Hypothalamus (tissue), 51 donors: ENCODE measurements at regions not wholly inside any gene's neighbourhood (a gene's known extent, or its start where the extent isn't known, plus 50 kb on each side); places are given as distances from the start of the nearest gene placed in this dataset.

Source experiments
- DNase-seq, 51 donors: peaks; one replicate each; lab custom pipeline; 2025; lab: John Stamatoyannopoulos, UW

DNA sequence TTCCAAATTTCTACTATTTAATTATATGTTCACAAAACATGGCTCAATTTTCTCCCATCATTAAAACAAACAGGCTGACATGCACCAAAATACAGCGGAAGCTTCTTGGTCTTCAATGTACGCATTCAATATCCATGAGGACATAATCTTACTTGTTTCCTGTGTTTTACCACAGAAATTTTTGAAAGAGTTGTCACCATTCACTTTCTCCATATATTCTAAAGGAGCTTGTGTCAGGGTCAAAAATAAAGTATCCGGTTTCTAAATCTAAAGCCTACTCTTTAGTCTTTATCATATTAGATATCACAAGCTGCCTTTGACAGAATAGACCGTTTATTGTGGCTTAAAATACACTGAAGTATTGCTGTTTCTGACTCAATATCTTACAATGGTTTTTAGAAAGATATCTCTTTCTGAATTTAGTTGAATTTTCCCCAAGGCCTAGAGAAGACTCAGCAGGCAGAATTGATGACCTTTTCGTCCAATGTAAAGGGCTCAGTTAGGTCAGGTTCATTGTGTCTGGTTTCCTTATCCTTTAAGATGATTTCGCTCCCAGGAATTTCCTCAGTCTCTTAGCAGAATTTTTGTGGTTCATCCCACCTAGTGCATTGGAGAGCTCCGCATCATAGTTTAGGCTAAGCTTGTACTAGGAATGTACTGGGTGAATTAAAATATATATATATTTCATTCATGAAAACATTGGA lies 717.2 kb downstream of the NCAM2 start:
- no peak for DNase-seq

DNA sequence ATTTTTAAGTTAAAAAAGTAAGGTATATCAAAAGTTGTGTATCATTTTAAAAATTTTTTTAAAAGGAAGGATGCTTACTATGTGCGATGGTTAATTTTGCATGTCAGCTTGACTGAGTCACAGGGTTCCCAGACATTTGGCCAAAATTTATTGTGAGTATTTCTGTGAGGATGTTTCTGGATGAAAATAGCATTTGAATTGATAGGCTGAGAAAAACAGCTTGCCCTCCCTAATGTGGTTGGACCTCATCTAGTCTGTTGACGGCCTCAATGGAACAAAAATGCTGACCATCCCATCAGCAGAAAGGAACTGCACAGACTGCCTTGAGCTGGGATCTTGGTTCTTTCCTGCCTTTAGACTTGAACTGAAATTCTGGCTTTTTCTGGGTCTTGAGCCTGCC lies 724.5 kb downstream of the NCAM2 start:
- DNase-seq = no peak

DNA sequence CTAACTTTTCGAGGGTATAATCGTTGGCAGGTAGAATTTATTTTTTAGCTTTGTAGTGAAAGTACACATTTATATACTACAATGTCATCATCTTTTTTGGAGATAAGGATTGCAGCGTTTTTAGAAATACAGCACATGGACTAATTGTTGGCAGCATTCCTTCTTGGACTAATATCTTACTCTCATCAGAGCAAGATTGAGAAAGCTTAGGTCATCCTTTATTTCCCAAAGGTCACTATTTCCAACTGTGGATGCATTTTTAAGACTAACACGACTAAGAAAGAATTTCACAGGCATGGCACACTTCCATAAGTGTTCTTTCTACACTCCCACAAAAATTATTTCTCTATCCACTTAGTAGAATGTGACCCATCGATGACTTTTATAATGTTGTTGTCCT lies 732.3 kb downstream of the NCAM2 start:
- DNase-seq = no peak

DNA sequence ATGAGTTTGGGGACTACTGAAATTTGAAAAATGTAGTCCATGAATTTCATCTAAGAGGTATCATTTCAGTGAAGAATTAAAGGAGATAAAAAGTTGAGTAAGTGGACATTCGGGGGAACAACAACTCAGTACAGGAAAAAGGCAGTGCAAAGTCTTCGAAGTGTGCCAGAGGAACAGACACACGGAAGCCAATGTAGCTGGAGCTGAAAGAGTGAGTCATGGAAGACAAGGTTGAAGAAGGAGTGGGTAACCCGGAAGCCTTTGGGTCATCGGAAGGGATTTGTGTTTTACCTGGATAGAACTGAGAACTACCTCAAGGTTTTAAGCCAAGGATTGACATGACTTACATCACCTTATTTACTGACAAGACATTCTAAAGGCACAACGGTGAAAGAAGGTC lies 733.4 kb downstream of the NCAM2 start:
- no peak for DNase-seq

DNA sequence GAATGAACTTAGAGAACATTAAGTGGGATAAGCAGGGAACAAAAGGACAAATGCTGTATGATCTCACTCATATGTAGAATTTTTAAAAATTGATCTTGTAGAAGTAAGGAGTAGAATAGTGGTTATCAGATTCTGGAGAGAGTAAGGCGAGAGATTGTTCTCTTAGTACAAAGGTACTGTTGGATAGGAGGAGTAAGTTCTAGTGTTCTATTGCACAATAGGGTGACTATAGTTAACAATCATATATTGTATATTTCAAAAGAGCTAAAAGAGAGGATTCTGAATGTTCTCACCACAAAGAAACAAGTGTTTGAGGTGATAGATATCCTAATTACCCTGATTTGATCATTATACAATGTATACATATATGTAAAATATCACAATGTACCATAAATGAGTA lies 735.9 kb downstream of the NCAM2 start:
- no peak for DNase-seq

DNA sequence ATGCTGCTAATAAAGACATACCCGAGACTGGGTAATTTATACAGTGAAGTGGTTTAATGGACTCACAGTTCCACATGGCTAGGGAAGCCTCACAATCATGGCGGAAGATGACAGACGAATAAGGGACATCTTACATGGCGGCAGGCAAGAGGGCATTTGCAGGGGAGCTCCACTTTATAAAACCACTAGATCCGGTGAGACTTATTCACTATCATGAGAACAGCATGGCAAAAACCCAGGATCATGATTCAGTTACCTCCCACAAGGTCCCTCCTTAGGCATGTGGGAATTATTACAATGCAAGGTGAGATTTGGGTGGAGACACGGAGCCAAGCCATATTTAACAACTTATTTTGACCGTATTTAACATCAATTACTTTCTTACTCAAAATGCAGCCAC lies 739.0 kb downstream of the NCAM2 start:
- DNase-seq = no peak

DNA sequence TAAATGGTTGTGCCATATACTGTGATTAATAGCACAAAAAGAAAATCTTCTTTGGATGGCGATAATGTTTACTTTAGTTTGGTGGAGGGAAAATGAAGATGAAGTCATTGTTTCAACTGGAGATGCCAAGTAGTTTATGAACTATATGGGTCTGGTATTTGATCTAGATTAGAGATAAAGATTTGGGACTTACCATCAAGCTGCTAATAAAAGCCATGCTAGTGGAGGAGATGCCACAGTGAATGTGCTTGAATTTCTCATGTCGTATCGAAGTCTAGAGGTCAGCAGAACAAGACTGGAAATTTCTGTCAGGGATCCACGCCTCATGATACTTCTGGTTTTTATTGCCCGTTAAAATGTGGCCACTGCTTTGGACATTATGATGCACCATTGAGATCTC lies 742.0 kb downstream of the NCAM2 start:
- no peak for DNase-seq

DNA sequence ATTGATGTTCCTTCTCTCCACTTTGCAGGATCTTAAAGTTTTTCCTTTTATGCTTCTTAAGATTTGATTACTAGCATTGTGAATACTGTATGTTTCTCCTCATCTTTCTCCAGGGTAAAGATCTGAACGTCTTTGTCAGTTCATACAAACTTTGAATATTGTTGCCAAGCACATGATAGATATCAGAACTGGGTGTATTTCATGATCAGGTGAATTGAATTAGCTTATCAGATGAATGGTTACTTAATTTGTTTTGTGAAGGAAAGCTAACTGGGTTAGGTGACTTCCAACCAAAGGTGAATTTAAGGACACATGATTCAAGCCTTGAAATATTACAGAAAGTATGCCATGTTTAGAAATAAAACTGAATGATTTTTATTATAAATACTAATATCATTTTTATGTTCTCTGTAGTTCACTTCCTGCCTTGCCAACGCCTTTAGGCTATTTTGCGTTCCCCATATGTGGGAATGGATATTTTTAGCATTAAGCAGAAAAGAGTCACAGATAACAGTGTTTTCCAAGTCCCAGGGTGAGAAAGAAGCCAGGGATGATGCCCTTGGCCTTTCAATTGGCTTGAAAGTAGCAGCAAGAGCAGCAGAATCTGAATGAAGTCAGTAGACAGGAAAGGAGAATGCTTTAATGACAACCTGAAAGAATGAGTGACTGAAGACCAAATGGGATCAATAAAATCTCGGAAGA lies 752.1 kb downstream of the NCAM2 start:
- no peak for DNase-seq

DNA sequence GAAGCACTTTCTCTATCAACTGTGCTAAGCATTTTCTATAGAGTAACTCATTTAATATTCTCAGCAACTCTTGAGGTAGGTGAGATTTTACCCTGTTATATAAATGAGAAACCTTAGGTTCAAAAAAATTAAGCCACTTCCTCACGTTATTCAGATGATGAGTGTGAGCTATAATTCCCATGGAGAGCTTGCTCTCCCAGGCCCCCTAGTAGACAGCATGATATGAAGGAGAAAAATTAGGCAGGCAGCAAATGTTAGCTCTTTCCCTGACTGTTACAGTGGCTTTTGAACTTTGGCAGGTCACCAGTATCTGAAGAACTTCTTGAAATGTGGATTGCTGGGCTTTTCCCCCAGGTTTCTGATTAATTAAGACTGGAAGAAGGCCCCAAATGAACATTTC lies 753.1 kb downstream of the NCAM2 start:
- peak in 3 of 51 donors; percentile 0 to 19 (median 13) for DNase-seq

DNA sequence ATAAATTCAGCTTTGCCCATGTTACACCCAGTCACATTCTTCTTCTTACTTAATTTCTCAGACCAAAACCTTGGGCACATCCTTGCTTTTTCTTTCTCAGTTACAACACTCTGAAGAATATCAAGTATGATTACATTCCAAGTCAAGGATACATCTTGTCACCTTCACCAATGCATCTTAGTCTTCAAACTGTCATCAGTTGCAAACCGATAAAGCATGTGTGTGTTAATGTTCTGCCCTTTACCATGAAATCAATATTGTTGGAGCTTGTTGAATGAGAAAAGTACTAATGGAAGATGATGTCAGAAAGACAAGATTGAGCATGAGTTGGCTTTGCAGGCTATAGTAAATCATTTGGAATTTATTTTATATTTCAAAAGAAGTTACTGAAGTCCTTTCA lies 764.6 kb downstream of the NCAM2 start:
- no peak for DNase-seq

DNA sequence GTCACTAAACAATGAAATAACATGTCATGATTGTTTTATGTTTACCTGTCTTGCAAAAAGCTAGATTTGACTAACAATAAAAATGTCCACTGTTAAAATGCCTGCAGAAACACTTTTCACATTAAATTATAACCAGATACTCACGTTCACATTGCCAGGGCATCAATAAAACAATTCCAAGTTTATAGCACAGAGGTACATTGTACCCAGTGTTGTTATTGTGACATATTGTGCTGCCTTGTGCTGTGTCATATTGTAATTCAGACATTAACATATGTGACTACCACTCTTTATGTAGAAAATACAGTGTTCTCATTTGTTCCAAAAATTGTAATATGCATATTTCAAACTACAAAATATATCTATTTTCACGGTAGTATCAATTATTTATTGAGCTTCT lies 766.1 kb downstream of the NCAM2 start:
- no peak for DNase-seq

DNA sequence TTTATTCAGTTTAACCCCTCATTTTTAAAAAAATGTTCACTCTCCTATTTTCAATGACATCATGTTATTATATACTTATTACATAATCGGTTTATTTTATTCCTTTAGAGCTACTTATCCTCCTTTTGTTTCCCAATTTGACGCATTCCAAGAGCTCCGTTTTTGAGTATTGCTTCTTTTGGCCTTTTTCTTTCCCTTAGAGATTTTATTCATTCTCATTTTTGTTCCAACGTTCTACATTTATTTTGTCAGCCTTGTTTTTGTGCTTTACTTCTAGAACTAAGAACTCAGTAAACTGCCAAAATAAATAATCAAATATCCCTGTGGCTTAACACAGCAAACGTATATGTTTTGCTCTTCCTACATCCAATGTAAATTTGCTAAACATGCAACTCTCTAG lies 769.1 kb downstream of the NCAM2 start:
- no peak for DNase-seq

DNA sequence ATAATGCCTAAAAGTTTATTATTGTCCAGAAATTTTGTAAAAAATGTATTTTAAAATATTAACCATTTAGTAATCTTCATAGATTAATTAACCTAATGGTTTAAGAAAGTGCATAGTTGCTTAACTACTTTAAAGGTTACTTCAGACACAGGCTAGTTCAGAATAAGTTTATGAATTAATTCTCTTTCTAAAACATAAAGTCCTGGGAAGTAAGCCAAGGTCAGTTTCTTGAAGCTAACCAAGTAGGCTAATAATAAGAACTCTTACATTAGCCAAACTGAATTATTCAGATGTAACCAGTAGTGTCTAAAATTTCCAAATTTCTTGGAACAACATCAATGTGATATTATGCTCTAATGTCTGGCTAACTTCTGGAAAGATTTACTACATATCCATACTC lies 790.4 kb downstream of the NCAM2 start:
- DNase-seq = no peak

DNA sequence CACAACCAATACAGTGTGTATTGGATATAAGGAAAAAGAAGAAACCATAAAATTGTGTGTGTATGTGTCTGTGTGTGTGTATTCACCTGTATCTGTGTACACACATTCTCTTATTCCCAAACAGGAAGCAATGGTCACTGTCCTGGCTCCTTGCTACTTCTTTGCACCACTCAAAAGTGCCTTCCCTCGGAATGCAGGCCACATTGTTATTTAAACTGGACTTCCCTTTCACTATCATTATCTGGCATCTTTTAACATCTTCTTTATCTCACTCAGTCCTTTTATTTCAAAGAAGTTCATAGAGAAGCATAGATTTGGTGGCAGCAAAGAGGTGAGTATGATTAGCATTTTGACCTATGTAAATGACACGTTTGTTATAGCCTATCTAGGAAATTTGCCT lies 803.7 kb downstream of the NCAM2 start:
- no peak for DNase-seq

DNA sequence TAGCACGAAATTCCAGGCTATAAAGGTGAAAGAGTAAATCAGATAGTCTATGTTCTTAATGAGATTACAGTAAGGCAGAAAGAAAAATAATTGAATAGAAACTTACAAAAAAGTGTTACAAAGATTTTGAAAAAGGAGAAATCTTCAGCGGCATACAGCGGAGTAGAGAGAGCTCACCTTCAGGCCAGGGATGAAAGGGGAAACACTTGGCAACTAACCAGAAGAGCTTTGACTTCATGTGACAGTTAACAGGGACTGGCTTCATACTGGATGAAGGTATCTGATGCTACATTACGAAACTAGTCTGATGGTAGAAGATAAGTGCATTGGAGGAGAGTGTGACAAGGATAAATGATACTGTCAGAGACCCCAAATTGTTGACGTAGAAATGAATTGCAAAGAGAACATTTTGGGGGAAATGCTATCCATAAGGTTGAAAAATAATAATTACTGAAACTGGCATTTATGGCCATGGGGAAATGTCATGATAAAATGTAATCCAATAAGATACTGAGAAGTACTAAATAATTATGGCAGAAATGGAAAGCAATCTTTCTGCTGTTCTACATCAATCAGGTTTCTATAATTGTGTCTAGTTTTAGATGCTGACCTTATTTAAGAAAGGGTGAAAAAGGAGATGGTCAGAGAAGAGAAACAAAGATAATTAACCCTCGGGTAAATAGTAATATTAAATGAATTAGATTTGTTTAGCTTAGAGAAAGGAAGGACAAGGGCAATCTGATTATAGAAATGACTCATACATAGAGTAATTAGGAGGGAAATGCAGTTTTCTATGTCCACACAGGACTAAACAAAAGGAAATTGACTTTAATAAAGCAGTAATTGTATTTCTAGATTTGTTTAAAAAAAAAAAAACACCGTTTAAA lies 808.7 kb downstream of the NCAM2 start:
- DNase-seq = no peak

DNA sequence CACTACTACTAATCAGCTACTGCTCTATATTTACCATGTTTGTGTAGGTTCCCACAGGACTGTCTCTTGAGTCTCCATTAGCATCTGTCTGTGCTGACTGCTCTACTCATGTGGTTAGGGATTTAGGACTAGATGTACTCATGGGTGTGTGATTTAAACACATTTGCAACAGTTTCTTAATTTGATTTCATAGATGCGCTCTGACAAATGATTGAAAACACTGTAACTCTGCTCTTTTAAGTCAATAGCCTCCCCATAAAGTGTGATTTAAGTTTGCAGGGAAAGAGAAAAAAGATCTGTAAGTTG lies 809.3 kb downstream of the NCAM2 start:
- no peak for DNase-seq

DNA sequence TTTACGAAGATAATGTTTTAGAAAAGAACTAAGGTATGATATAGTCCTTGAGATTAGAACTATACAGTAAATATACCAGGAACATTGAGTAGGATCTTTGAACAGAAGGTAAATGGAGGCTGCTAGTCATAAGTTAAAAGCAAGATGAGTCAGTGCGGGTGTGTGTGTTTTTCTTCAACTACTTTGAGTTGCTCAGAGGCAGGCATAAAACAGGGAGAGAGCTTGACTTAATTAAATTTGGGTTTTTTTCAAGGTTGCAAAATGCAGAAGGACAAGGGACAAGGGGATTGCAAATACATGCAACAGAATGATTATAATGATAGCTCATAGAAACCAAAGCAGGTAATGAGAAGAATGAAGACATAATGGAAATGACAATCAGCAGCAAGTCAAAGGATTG lies 815.1 kb downstream of the NCAM2 start:
- DNase-seq = no peak

DNA sequence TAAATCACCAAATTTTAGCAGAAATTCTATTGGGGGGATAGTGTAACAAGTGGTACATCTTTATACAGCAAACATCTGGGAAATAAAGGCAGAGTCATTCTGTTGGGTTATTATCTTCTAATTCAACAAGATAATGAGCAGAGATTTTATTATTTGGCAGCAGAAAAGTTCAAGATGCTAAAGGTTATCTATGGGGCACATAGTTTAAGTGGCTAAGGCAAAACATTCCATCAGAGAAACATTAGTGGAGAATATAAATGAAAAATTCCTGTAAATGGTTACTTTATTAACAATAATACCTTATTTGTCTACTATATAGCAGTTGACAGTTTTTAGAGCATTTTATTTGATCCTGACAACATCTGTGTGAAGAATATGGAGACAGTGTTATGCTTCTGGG lies 815.7 kb downstream of the NCAM2 start:
- DNase-seq = no peak

DNA sequence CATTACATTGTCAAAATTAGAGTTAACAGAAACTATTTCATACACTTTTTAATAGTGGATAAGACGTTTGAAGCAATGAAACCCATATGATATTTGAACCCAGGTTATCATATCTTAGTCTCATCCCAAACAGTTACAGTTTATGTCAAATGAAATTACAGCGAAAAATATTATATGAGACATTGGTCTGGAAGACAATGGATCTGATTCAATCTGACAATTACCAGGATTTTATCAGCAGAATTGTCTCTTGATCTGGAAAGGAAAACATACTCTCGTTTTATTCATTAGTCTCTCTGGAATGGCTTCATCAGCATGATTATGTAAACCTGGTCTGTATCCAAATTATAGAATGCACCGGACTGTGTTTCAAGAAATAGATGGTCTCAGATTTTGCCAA lies 818.6 kb downstream of the NCAM2 start:
- DNase-seq = no peak

DNA sequence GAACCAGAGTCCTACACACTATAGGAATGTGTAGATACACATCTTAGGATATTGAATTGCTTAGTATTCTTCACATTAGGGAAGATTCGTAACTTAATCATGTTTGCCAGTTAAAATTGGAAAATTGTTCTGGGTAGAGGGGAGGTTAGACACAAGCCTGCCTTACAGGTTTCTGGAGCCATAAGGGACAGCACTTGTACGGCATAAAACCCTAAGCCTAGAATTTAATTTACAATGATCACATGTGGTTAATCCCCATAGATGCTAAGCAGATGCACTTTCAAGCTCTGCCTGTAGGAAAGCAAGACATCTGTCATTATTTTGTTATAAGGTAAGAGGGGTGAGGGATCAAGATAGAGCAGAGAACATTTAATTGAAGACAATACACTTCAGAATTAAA lies 820.7 kb downstream of the NCAM2 start:
- DNase-seq = no peak

DNA sequence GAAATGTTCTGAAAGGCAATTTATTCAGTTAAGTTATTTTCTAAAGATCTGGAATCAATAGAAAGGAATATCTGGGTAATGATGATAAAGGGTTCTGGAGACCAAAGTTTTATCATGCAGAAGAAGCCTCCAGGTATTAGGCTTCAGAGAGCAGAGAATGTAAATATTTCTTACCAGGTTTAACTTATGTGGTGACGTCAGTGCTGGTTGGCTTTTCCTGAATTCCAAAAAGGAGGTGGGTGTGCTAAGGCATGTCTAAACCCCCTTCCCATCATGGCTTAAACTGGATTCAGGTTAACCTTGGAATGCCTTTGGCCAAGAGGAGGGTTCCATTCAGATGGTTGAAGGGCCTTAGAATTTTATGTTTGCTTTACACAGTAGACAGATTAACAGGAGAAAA lies 829.9 kb downstream of the NCAM2 start:
- DNase-seq = no peak

DNA sequence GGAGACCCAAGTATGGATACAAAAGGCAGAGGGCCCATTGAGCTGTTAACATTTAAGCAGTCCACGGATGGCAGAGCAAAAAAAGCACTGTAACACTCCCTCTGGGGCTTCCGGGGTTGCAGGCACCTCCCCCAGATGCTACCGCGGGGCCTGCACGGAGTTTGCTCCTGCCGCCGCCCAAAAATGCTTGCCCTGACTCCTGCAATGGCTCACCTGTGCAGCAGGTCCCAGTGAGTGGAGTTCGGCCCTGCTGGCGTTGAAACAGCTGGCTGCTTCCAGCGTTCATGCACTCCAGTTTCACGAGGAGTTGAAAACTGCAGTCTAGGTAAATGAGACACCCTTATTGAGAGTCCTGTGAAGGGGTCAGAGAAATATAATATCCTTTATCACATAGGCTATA lies 832.8 kb downstream of the NCAM2 start:
- no peak for DNase-seq
